Endothelial cell of umbilical vein (primary cell): ENCODE measurements at regions not wholly inside any gene's neighbourhood (a gene's known extent, or its start where the extent isn't known, plus 50 kb on each side); places are given as distances from the start of the nearest gene placed in this dataset.

ENCODE experiments used
- BruUV-seq: library from RNA; stranded (reverse); fragments of 400-500 nt; replicated peaks from 2 replicates; lab custom pipeline; 2021; lab: Mats Ljungman, UMichigan
- CTCF ChIA-PET: fragments of 300-600, 350-600 bp; sonication (Branson Sonifier 250); formaldehyde crosslinking; loops from one replicate; lab custom pipeline; 2021; ENCODE audit warnings: antibody characterized with exemption, inconsistent platforms; lab: Charles Lee
- POLR2A ChIA-PET: fragments of 300-600, 350-600 bp; sonication (Branson Sonifier 250); formaldehyde crosslinking; loops from one replicate; lab custom pipeline; 2021; ENCODE audit warnings: antibody characterized with exemption, inconsistent platforms; lab: Charles Lee
- DNase-seq: peaks from one replicate; pipeline ENCODE4 v3.0.0-alpha.2; 2011; ENCODE audit warnings: low read depth, low spot score
- FAIRE-seq: peaks from 2 replicates; lab custom pipeline; 2011; peaks lifted over from hg19 to GRCh38; lab: Jason Lieb, UNC
- H2AFZ ChIP-seq: 2 replicates; pipeline ENCODE4 v1.6.0; 2012; ENCODE audit warnings: low read depth, low read length, control low read depth, inconsistent platforms
- H3K27ac ChIP-seq: 2 replicates; pipeline ENCODE4 v1.5.1; 2011; ENCODE audit warnings: low read depth, mild to moderate bottlenecking, control low read depth, low read length, moderate library complexity; ENCODE audit not compliant: insufficient read depth
- H3K27me3 ChIP-seq, 2 experiments: 2 replicates each; pipeline versions ENCODE4 v1.6.0 to v1.6.1; 2011; ENCODE audit warnings: low read length in 2 of 2, mixed read lengths in 1 of 2; ENCODE audit not compliant: control insufficient read depth in 2 of 2, insufficient read depth in 2 of 2
- H3K36me3 ChIP-seq, 2 experiments: 2 replicates in 1 of 2; 3 replicates in 1 of 2; pipeline ENCODE4 v1.5.1; 2011; ENCODE audit warnings: low read length in 2 of 2, mild to moderate bottlenecking in 1 of 2, moderate library complexity in 1 of 2; ENCODE audit not compliant: control insufficient read depth in 2 of 2, insufficient read depth in 2 of 2; ENCODE audit errors: extremely low read depth in 1 of 2
- H3K4me1 ChIP-seq: 3 replicates; pipeline ENCODE4 v1.5.1; 2011; ENCODE audit warnings: mild to moderate bottlenecking, low read length; ENCODE audit not compliant: control insufficient read depth, insufficient read depth; ENCODE audit errors: extremely low read depth
- H3K4me2 ChIP-seq: 2 replicates; pipeline ENCODE4 v1.6.1; 2011; ENCODE audit warnings: low read length, control low read depth, mixed read lengths; ENCODE audit not compliant: insufficient read depth
- H3K4me3 ChIP-seq, 3 experiments: fragments of 200-600 bp in 1 of 3; sonication (generic), shearing (Covaris generic) in 1 of 3; replicated peaks in 1 of 3; 2 replicates each; pipeline ENCODE4 v1.5.1; 2011 to 2016; ENCODE audit warnings: control low read depth in 3 of 3, low read length in 3 of 3, mild to moderate bottlenecking in 2 of 3, inconsistent platforms in 1 of 3, low read depth in 1 of 3, moderate library complexity in 1 of 3; ENCODE audit not compliant: insufficient read depth in 1 of 3
- H3K79me2 ChIP-seq: 2 replicates; pipeline ENCODE4 v1.6.0; 2012; ENCODE audit warnings: low read length, inconsistent platforms; ENCODE audit not compliant: control insufficient read depth, insufficient read depth
- H3K9ac ChIP-seq: replicated peaks from 2 replicates; pipeline ENCODE3; 2011; ENCODE audit warnings: low read length, control low read depth; ENCODE audit not compliant: insufficient read depth; ENCODE audit errors: extremely low read depth
- H3K9me1 ChIP-seq: replicated peaks from 3 replicates; pipeline ENCODE4 v1.6.0; 2011; ENCODE audit warnings: mild to moderate bottlenecking, low read length; ENCODE audit not compliant: control insufficient read depth, insufficient read depth; ENCODE audit errors: extremely low read depth
- H3K9me3 ChIP-seq: replicated peaks from 2 replicates; pipeline ENCODE4 v1.5.1; 2012; ENCODE audit warnings: low read length, inconsistent platforms; ENCODE audit not compliant: control insufficient read depth, insufficient read depth
- H4K20me1 ChIP-seq: replicated peaks from 2 replicates; pipeline ENCODE3; 2011; ENCODE audit warnings: mild to moderate bottlenecking, low read length; ENCODE audit not compliant: control insufficient read depth, insufficient read depth; ENCODE audit errors: extremely low read depth
- CTCF ChIP-seq, 2 donors: IDR thresholded peaks; 1 replicate in 1 of 2; 2 replicates in 1 of 2; pipeline ENCODE4 v1.5.1; 2011; ENCODE audit warnings: low read length in 2 of 2, mild to moderate bottlenecking in 2 of 2, moderate library complexity in 2 of 2, control low read depth in 1 of 2, inconsistent platforms in 1 of 2, low read depth in 1 of 2; ENCODE audit not compliant: insufficient read depth in 1 of 2; ENCODE audit errors: extremely low read depth in 1 of 2
- EZH2 ChIP-seq: IDR thresholded peaks from 2 replicates; pipeline ENCODE4 v1.6.1; 2012; ENCODE audit warnings: borderline replicate concordance, low read depth, mild to moderate bottlenecking, moderate library complexity, low read length, inconsistent platforms; ENCODE audit not compliant: severe bottlenecking
- FOS ChIP-seq: IDR thresholded peaks from 2 replicates; pipeline ENCODE4 v1.6.1; 2011; ENCODE audit warnings: mild to moderate bottlenecking, low read length, moderate library complexity, borderline replicate concordance; ENCODE audit not compliant: insufficient read depth
- GATA2 ChIP-seq: IDR thresholded peaks from 2 replicates; pipeline ENCODE4 v1.7.0; 2011; ENCODE audit warnings: low read depth, mild to moderate bottlenecking, moderate library complexity, mixed read lengths, low read length; ENCODE audit not compliant: insufficient read length, insufficient read depth
- JUN ChIP-seq: IDR thresholded peaks from 2 replicates; pipeline ENCODE4 v1.6.1; 2011; ENCODE audit warnings: borderline replicate concordance, low read depth; ENCODE audit not compliant: insufficient read length, insufficient read depth
- MAX ChIP-seq: IDR thresholded peaks from 2 replicates; pipeline ENCODE4 v1.6.1; 2011; ENCODE audit not compliant: insufficient read depth, insufficient read length
- MYC ChIP-seq: IDR thresholded peaks from one replicate; pipeline ENCODE4 v1.6.1; 2011; ENCODE audit warnings: mild to moderate bottlenecking, low read depth, low read length
- POLR2A ChIP-seq: IDR thresholded peaks from 2 replicates; pipeline ENCODE4 v1.6.1; 2012; ENCODE audit warnings: low read depth, mild to moderate bottlenecking, control low read depth, low read length
- POLR2AphosphoS5 ChIP-seq: IDR thresholded peaks from 2 replicates; pipeline ENCODE4 v1.6.1; 2012; ENCODE audit warnings: low read depth, mild to moderate bottlenecking, control low read depth, low read length, moderate library complexity; ENCODE audit not compliant: insufficient read depth
- dilution Hi-C: fragments of 300-500 bp; cut with MboI; formaldehyde crosslinking; loops from one replicate; pipeline ENCODE4 v1.15.0; 2019; ENCODE audit warnings: low sequenced_read_pairs; ENCODE audit not compliant: extremely low pct_ligation_motif_present
- intact Hi-C: fragments of 100-400 bp; cut with micrococcal nuclease; formaldehyde crosslinking; loops from one replicate; pipeline ENCODE4 v1.10.0; 2022

- no peaks in the 10 kb centered on the region for H3K36me3 ChIP-seq
- no peak overlapping the region for H3K4me3 ChIP-seq
- dilution Hi-C loops: no loop called here
- H3K9ac ChIP-seq: no peak overlapping the region
- no peaks in the 10 kb centered on the region for H3K4me1 ChIP-seq
- no peak for TF ChIP-seq JUN
- no peak for TF ChIP-seq FOS
- no peak for TF ChIP-seq POLR2A
- no peak for TF ChIP-seq MAX
- no peak for TF ChIP-seq CTCF (IDR thresholded peaks at IDR 0.05; ENCODE audit: extremely low read depth in 1 of 2, insufficient read depth in 1 of 2, low read depth in 1 of 2, low read length in 2 of 2)
- no peak for TF ChIP-seq POLR2AphosphoS5
- no peak for TF ChIP-seq EZH2
- TF ChIP-seq MYC: no peak
- TF ChIP-seq GATA2: no peak
- no peaks in the 10 kb centered on the region for H3K79me2 ChIP-seq
- H3K9me1 ChIP-seq: no peaks in the 10 kb centered on the region
- ChIA-PET CTCF (interaction anchor here (1.5 kb wide), 1 partner anchor 202 kb away, joined by 3 read pairs; no protein-coding TSS in a partner anchor), POLR2A (no interaction called here)
- no peak for DNase-seq
- BruUV-seq: no TSS peak
- H4K20me1 ChIP-seq: no peaks in the 10 kb centered on the region
- H3K27ac ChIP-seq: no peak overlapping the region
- no peaks in the 10 kb centered on the region for H3K27me3 ChIP-seq
- no peak overlapping the region for H3K4me2 ChIP-seq
- intact Hi-C loops: no loop called here
- H3K9me3 ChIP-seq: no peaks in the 10 kb centered on the region
- FAIRE-seq: no peak
- no peak overlapping the region for H2AFZ ChIP-seq
Measured at GRCh38 chr5:52177193-52177592, 610.5 kb upstream of the ITGA1 start.
